ENCODE measurements at regions not wholly inside any gene's neighbourhood (a gene's known extent, or its start where the extent isn't known, plus 50 kb on each side); places are given as distances from the start of the nearest gene placed in this dataset.

GRCh38 chr4:136007991-136008390 lies 1524.3 kb downstream of the PCDH18 start:
- Mint-ChIP-seq H3K27ac (no peak overlapping the region), H3K36me3 (ENCODE audit: insufficient read depth in 2 of 2) (no peaks in the 10 kb centered on the region), H3K27me3 (ENCODE audit: low read depth) (no peaks in the 10 kb centered on the region), H3K9me3 (no peaks in the 10 kb centered on the region), H3K4me3 (no peak overlapping the region), H3K4me1 (ENCODE audit: low read depth) (no peaks in the 10 kb centered on the region)
- DNase-seq = no peak
- ATAC-seq (replicated peaks in 1 of 2) = no peak

GRCh38 chr4:136002316-136002715 lies 1530.0 kb downstream of the PCDH18 start:
- ATAC-seq (replicated peaks in 1 of 2) (no peak), DNase-seq (no peak)
- H3K9me3 Mint-ChIP-seq = peaks cover 2 to 4% of the 10 kb centered on the region in 2 donors
- no peaks in the 10 kb centered on the region for H3K36me3 Mint-ChIP-seq (ENCODE audit: insufficient read depth in 2 of 2)
- no peak overlapping the region for H3K27ac Mint-ChIP-seq
- H3K4me3 Mint-ChIP-seq = no peak overlapping the region
- no peaks in the 10 kb centered on the region for H3K27me3 Mint-ChIP-seq (ENCODE audit: low read depth)
- no peaks in the 10 kb centered on the region for H3K4me1 Mint-ChIP-seq (ENCODE audit: low read depth)

- ATAC-seq (replicated peaks in 1 of 2) = no peak
- H3K4me3 Mint-ChIP-seq = no peak overlapping the region
- DNase-seq = no peak
- H3K4me1 Mint-ChIP-seq (ENCODE audit: low read depth) = no peaks in the 10 kb centered on the region
- H3K27me3 Mint-ChIP-seq (ENCODE audit: low read depth) = no peaks in the 10 kb centered on the region
- peaks cover 2 to 4% of the 10 kb centered on the region in 2 donors for H3K9me3 Mint-ChIP-seq
- H3K27ac Mint-ChIP-seq = no peak overlapping the region
- H3K36me3 Mint-ChIP-seq (ENCODE audit: insufficient read depth in 2 of 2) = no peaks in the 10 kb centered on the region
Observed at GRCh38 chr4:136001791-136002190, 1530.5 kb downstream of the PCDH18 start.

- no peaks in the 10 kb centered on the region for H3K4me1 Mint-ChIP-seq (ENCODE audit: low read depth)
- no peak overlapping the region for H3K27ac Mint-ChIP-seq
- H3K9me3 Mint-ChIP-seq = peaks cover 5 to 6% of the 10 kb centered on the region in 2 donors
- DNase-seq = no peak
- ATAC-seq (replicated peaks in 1 of 2) = no peak
- H3K27me3 Mint-ChIP-seq (ENCODE audit: low read depth) = no peaks in the 10 kb centered on the region
- no peak overlapping the region for H3K4me3 Mint-ChIP-seq
- no peaks in the 10 kb centered on the region for H3K36me3 Mint-ChIP-seq (ENCODE audit: insufficient read depth in 2 of 2)
Observed at GRCh38 chr4:136000246-136000645, 1532.0 kb downstream of the PCDH18 start.

GRCh38 chr4:135994360-135994759 lies 1537.9 kb downstream of the PCDH18 start:
- no peaks in the 10 kb centered on the region for H3K36me3 Mint-ChIP-seq (ENCODE audit: insufficient read depth in 2 of 2)

GRCh38 chr4:135976860-135977259 lies 1555.4 kb downstream of the PCDH18 start:
- Mint-ChIP-seq H3K27me3 (ENCODE audit: low read depth) (no peaks in the 10 kb centered on the region), H3K4me3 (no peak overlapping the region), H3K9me3 (peaks cover 0 to 2% of the 10 kb centered on the region in 2 donors), H3K27ac (no peak overlapping the region), H3K36me3 (ENCODE audit: insufficient read depth in 2 of 2) (no peaks in the 10 kb centered on the region), H3K4me1 (ENCODE audit: low read depth) (no peaks in the 10 kb centered on the region)
- DNase-seq (no peak), ATAC-seq (replicated peaks in 1 of 2) (no peak)

More at GRCh38 chr4:135994360-135994759, 1537.9 kb downstream of the PCDH18 start:
- ATAC-seq (replicated peaks in 1 of 2) (no peak), DNase-seq (no peak)
- Mint-ChIP-seq H3K27ac (no peak overlapping the region), H3K9me3 (peaks cover 2 to 7% of the 10 kb centered on the region in 2 donors), H3K4me3 (no peak overlapping the region), H3K4me1 (ENCODE audit: low read depth) (no peaks in the 10 kb centered on the region), H3K27me3 (ENCODE audit: low read depth) (no peaks in the 10 kb centered on the region)

GRCh38 chr4:135966936-135967335 lies 1565.4 kb downstream of the PCDH18 start:
- Mint-ChIP-seq H3K4me1 (ENCODE audit: low read depth) (no peaks in the 10 kb centered on the region), H3K9me3 (peaks cover 2 to 6% of the 10 kb centered on the region in 2 donors), H3K36me3 (ENCODE audit: insufficient read depth in 2 of 2) (no peaks in the 10 kb centered on the region), H3K27ac (no peak overlapping the region), H3K4me3 (no peak overlapping the region), H3K27me3 (ENCODE audit: low read depth) (no peaks in the 10 kb centered on the region)
- ATAC-seq (replicated peaks in 1 of 2) = no peak
- no peak for DNase-seq

GRCh38 chr4:135963009-135963408 lies 1569.3 kb downstream of the PCDH18 start:
- Mint-ChIP-seq H3K27me3 (ENCODE audit: low read depth) (no peaks in the 10 kb centered on the region), H3K4me1 (ENCODE audit: low read depth) (no peaks in the 10 kb centered on the region), H3K9me3 (peaks cover 2 to 9% of the 10 kb centered on the region in 2 donors), H3K4me3 (no peak overlapping the region), H3K36me3 (ENCODE audit: insufficient read depth in 2 of 2) (peaks cover 0 to 2% of the 10 kb centered on the region in 2 donors), H3K27ac (no peak overlapping the region)
- no peak for DNase-seq
- ATAC-seq (replicated peaks in 1 of 2) = no peak

- no peaks in the 10 kb centered on the region for H3K4me1 Mint-ChIP-seq (ENCODE audit: low read depth)
Observed at GRCh38 chr4:135949931-135950330, 1582.4 kb downstream of the PCDH18 start.

GRCh38 chr4:135948797-135949196 lies 1583.5 kb downstream of the PCDH18 start:
- Mint-ChIP-seq H3K36me3 (ENCODE audit: insufficient read depth in 2 of 2) (no peaks in the 10 kb centered on the region), H3K4me1 (ENCODE audit: low read depth) (no peaks in the 10 kb centered on the region), H3K27ac (no peak overlapping the region), H3K27me3 (ENCODE audit: low read depth) (no peaks in the 10 kb centered on the region), H3K9me3 (no peaks in the 10 kb centered on the region), H3K4me3 (no peak overlapping the region)
- ATAC-seq (replicated peaks in 1 of 2) (no peak), DNase-seq (no peak)

More at GRCh38 chr4:135949931-135950330, 1582.4 kb downstream of the PCDH18 start:
- ATAC-seq (replicated peaks in 1 of 2) (no peak), DNase-seq (no peak)
- Mint-ChIP-seq H3K27me3 (ENCODE audit: low read depth) (no peaks in the 10 kb centered on the region), H3K9me3 (no peaks in the 10 kb centered on the region), H3K27ac (no peak overlapping the region), H3K4me3 (no peak overlapping the region), H3K36me3 (ENCODE audit: insufficient read depth in 2 of 2) (no peaks in the 10 kb centered on the region)

- no peak overlapping the region for H3K4me3 Mint-ChIP-seq
- no peaks in the 10 kb centered on the region for H3K36me3 Mint-ChIP-seq (ENCODE audit: insufficient read depth in 2 of 2)
- H3K9me3 Mint-ChIP-seq = peaks cover 0 to 3% of the 10 kb centered on the region in 2 donors
- no peaks in the 10 kb centered on the region for H3K4me1 Mint-ChIP-seq (ENCODE audit: low read depth)
- no peak for ATAC-seq (replicated peaks in 1 of 2)
- DNase-seq = no peak
- H3K27me3 Mint-ChIP-seq (ENCODE audit: low read depth) = no peaks in the 10 kb centered on the region
- H3K27ac Mint-ChIP-seq = no peak overlapping the region
Observed at GRCh38 chr4:135941671-135942070, 1590.6 kb downstream of the PCDH18 start.

- no peaks in the 10 kb centered on the region for H3K4me1 Mint-ChIP-seq (ENCODE audit: low read depth)
- no peaks in the 10 kb centered on the region for H3K27me3 Mint-ChIP-seq (ENCODE audit: low read depth)
- H3K27ac Mint-ChIP-seq = no peak overlapping the region
Observed at GRCh38 chr4:135934026-135934425, 1598.3 kb downstream of the PCDH18 start.

GRCh38 chr4:135927651-135928050 lies 1604.6 kb downstream of the PCDH18 start:
- H3K4me1 Mint-ChIP-seq (ENCODE audit: low read depth) = no peaks in the 10 kb centered on the region
- DNase-seq = no peak
- no peaks in the 10 kb centered on the region for H3K27me3 Mint-ChIP-seq (ENCODE audit: low read depth)
- no peak for ATAC-seq (replicated peaks in 1 of 2)
- H3K27ac Mint-ChIP-seq = no peak overlapping the region
- no peaks in the 10 kb centered on the region for H3K36me3 Mint-ChIP-seq (ENCODE audit: insufficient read depth in 2 of 2)
- H3K4me3 Mint-ChIP-seq = no peak overlapping the region
- H3K9me3 Mint-ChIP-seq = peaks cover 2 to 8% of the 10 kb centered on the region in 2 donors

More at GRCh38 chr4:135934026-135934425, 1598.3 kb downstream of the PCDH18 start:
- ATAC-seq (replicated peaks in 1 of 2) (no peak), DNase-seq (no peak)
- Mint-ChIP-seq H3K4me3 (no peak overlapping the region), H3K36me3 (ENCODE audit: insufficient read depth in 2 of 2) (no peaks in the 10 kb centered on the region), H3K9me3 (peaks cover 3 to 5% of the 10 kb centered on the region in 2 donors)

GRCh38 chr4:135921081-135921480 lies 1611.2 kb downstream of the PCDH18 start:
- H3K27ac Mint-ChIP-seq = no peak overlapping the region
- ATAC-seq (replicated peaks in 1 of 2) (no peak), DNase-seq (no peak)
- H3K4me1 Mint-ChIP-seq (ENCODE audit: low read depth) = no peaks in the 10 kb centered on the region
- no peaks in the 10 kb centered on the region for H3K27me3 Mint-ChIP-seq (ENCODE audit: low read depth)
- H3K36me3 Mint-ChIP-seq (ENCODE audit: insufficient read depth in 2 of 2) = no peaks in the 10 kb centered on the region
- H3K9me3 Mint-ChIP-seq = peaks cover 0 to 4% of the 10 kb centered on the region in 2 donors
- H3K4me3 Mint-ChIP-seq = no peak overlapping the region
